ENCODE measurements at regions not wholly inside any gene's neighbourhood (a gene's known extent, or its start where the extent isn't known, plus 50 kb on each side); places are given as distances from the start of the nearest gene placed in this dataset.

GRCh38 chr9:13369431-13369830 lies 89.9 kb upstream of the MPDZ start:
- H3K27me3 ChIP-seq (ENCODE audit: control insufficient read depth, insufficient read depth, low read length): no peaks in the 10 kb centered on the region
- no peaks in the 10 kb centered on the region for H3K9me3 ChIP-seq (ENCODE audit: control insufficient read depth in 2 of 3, insufficient read depth in 1 of 3, low read length in 3 of 3)
- no peak overlapping the region for H3K9ac ChIP-seq (ENCODE audit: low read length in 3 of 3)
- DNase-seq (no peak), FAIRE-seq (no peak)
- no peak overlapping the region for H3K27ac ChIP-seq (ENCODE audit: low read depth in 2 of 2, low read length in 2 of 2)
- H3K4me1 ChIP-seq (ENCODE audit: control insufficient read depth in 2 of 3, insufficient read depth in 2 of 3, low read depth in 1 of 3, low read length in 3 of 3): no peaks in the 10 kb centered on the region
- intact Hi-C loops (cut with DNase I): no loop called here
- no peak overlapping the region for H3K4me3 ChIP-seq (ENCODE audit: low read length in 3 of 3)
- no peak for TF ChIP-seq CTCF (IDR thresholded peaks at IDR 0.05; ENCODE audit: borderline replicate concordance, extremely low read depth, insufficient read depth)
- no peaks in the 10 kb centered on the region for H3K36me3 ChIP-seq (ENCODE audit: control insufficient read depth in 2 of 3, insufficient read depth in 3 of 3, low read length in 3 of 3)

GRCh38 chr9:13367784-13368183 lies 88.3 kb upstream of the MPDZ start:
- DNase-seq (no peak), FAIRE-seq (no peak)
- no peaks in the 10 kb centered on the region for H3K9me3 ChIP-seq (ENCODE audit: control insufficient read depth in 2 of 3, insufficient read depth in 1 of 3, low read length in 3 of 3)
- no peak overlapping the region for H3K4me3 ChIP-seq (ENCODE audit: low read length in 3 of 3)
- no peak overlapping the region for H3K27ac ChIP-seq (ENCODE audit: low read depth in 2 of 2, low read length in 2 of 2)
- H3K27me3 ChIP-seq (ENCODE audit: control insufficient read depth, insufficient read depth, low read length): no peaks in the 10 kb centered on the region
- no peaks in the 10 kb centered on the region for H3K4me1 ChIP-seq (ENCODE audit: control insufficient read depth in 2 of 3, insufficient read depth in 2 of 3, low read depth in 1 of 3, low read length in 3 of 3)
- H3K36me3 ChIP-seq (ENCODE audit: control insufficient read depth in 2 of 3, insufficient read depth in 3 of 3, low read length in 3 of 3): no peaks in the 10 kb centered on the region
- TF ChIP-seq CTCF (IDR thresholded peaks at IDR 0.05; ENCODE audit: borderline replicate concordance, extremely low read depth, insufficient read depth): no peak
- H3K9ac ChIP-seq (ENCODE audit: low read length in 3 of 3): no peak overlapping the region
- intact Hi-C loops (cut with DNase I): no loop called here

- Histone ChIP-seq H3K9me3 (ENCODE audit: control insufficient read depth in 2 of 3, insufficient read depth in 1 of 3, low read length in 3 of 3) (no peaks in the 10 kb centered on the region), H3K27ac (ENCODE audit: low read depth in 2 of 2, low read length in 2 of 2) (no peak overlapping the region), H3K36me3 (ENCODE audit: control insufficient read depth in 2 of 3, insufficient read depth in 3 of 3, low read length in 3 of 3) (no peaks in the 10 kb centered on the region), H3K9ac (ENCODE audit: low read length in 3 of 3) (no peak overlapping the region), H3K4me3 (ENCODE audit: low read length in 3 of 3) (no peak overlapping the region), H3K4me1 (ENCODE audit: control insufficient read depth in 2 of 3, insufficient read depth in 2 of 3, low read depth in 1 of 3, low read length in 3 of 3) (no peaks in the 10 kb centered on the region), H3K27me3 (ENCODE audit: control insufficient read depth, insufficient read depth, low read length) (no peaks in the 10 kb centered on the region)
- TF ChIP-seq CTCF (IDR thresholded peaks at IDR 0.05; ENCODE audit: borderline replicate concordance, extremely low read depth, insufficient read depth): no peak
- DNase-seq (no peak), FAIRE-seq (no peak)
- intact Hi-C loops (cut with DNase I): no loop called here
These were observed 84.9 kb upstream of the MPDZ start for GRCh38 chr9:13364271-13365000.

- intact Hi-C loops (cut with DNase I): no loop called here
These were observed 81.6 kb upstream of the MPDZ start for GRCh38 chr9:13361076-13361475.

More at GRCh38 chr9:13361076-13361475, 81.6 kb upstream of the MPDZ start:
- no peaks in the 10 kb centered on the region for H3K4me1 ChIP-seq (ENCODE audit: control insufficient read depth in 2 of 3, insufficient read depth in 2 of 3, low read depth in 1 of 3, low read length in 3 of 3)
- no peak overlapping the region for H3K4me3 ChIP-seq (ENCODE audit: low read length in 3 of 3)
- no peak for DNase-seq
- no peaks in the 10 kb centered on the region for H3K27me3 ChIP-seq (ENCODE audit: control insufficient read depth, insufficient read depth, low read length)
- H3K36me3 ChIP-seq (ENCODE audit: control insufficient read depth in 2 of 3, insufficient read depth in 3 of 3, low read length in 3 of 3): no peaks in the 10 kb centered on the region
- H3K9me3 ChIP-seq (ENCODE audit: control insufficient read depth in 2 of 3, insufficient read depth in 1 of 3, low read length in 3 of 3): no peaks in the 10 kb centered on the region
- H3K27ac ChIP-seq (ENCODE audit: low read depth in 2 of 2, low read length in 2 of 2): no peak overlapping the region
- FAIRE-seq: no peak
- no peak for TF ChIP-seq CTCF (IDR thresholded peaks at IDR 0.05; ENCODE audit: borderline replicate concordance, extremely low read depth, insufficient read depth)
- no peak overlapping the region for H3K9ac ChIP-seq (ENCODE audit: low read length in 3 of 3)

Measured in kidney (tissue), 13 donors.